ENCODE measurements at regions not wholly inside any gene's neighbourhood (a gene's known extent, or its start where the extent isn't known, plus 50 kb on each side); places are given as distances from the start of the nearest gene placed in this dataset.

DNA sequence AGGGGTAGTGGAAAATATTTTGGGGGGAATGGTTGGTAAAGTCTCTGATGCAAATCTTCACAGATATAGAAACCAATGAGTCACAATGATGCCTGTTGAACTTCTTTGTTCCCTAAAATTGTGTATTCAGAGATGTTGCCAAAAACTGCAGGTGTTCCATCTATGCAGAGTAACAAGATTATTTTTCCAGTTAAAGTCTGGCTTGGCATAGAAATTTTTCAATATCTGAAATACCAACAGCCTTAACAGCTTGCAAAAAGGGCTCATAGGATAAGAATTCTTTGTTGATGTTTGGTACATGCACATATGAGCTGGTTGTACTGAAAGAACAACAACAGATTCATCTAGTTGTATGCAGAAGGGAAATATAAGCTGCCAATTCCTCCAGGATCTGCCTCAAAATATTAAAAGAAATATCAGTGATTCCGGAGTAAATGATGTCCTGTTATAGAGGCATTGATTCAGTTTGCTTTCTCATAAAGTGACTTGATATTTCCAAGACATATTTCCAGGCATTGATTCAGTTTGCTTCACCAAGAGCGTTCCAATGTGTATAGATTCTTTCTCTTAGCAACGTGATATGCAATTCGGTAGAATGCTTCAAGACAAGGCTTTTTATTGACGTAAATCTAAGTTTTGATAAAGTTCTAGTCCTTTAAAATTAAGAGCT, 564.4 kb downstream of the TMA16 start:
- TF ChIP-seq, protein P1, sequence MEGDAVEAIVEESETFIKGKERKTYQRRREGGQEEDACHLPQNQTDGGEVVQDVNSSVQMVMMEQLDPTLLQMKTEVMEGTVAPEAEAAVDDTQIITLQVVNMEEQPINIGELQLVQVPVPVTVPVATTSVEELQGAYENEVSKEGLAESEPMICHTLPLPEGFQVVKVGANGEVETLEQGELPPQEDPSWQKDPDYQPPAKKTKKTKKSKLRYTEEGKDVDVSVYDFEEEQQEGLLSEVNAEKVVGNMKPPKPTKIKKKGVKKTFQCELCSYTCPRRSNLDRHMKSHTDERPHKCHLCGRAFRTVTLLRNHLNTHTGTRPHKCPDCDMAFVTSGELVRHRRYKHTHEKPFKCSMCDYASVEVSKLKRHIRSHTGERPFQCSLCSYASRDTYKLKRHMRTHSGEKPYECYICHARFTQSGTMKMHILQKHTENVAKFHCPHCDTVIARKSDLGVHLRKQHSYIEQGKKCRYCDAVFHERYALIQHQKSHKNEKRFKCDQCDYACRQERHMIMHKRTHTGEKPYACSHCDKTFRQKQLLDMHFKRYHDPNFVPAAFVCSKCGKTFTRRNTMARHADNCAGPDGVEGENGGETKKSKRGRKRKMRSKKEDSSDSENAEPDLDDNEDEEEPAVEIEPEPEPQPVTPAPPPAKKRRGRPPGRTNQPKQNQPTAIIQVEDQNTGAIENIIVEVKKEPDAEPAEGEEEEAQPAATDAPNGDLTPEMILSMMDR (IDR thresholded peaks at IDR 0.05; ENCODE audit: low read depth, low read length, missing control alignments): no peak
- no peak for DNase-seq
- in situ Hi-C loops (cut with HindIII; ENCODE audit: low pct_ligation_motif_present, low sequenced_read_pairs): no loop called here

DNA sequence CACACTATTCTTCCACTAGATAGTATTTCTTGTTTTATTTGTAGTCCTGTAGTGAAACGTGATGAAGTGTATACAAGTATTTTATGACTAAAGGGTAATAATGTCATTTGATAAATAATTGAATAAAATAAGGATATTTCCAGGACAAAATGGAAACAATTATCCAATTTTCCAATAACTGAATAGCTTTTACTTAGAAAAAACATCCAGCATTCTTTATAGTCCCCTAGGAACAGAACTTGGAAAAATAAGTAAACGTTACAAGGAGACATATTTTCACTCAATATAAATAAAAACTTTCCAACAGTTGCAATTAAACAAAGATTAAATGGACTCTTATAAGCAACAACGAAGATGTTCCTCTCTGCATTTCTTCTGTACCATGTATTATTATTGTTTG, 566.0 kb downstream of the TMA16 start:
- no peaks in the 10 kb centered on the region for H3K36me3 ChIP-seq (replicated peaks)
- no peak overlapping the region for H3K27ac ChIP-seq
- in situ Hi-C loops (cut with HindIII; ENCODE audit: low pct_ligation_motif_present, low sequenced_read_pairs): no loop called here
- no peaks in the 10 kb centered on the region for H3K27me3 ChIP-seq (replicated peaks)
- TF ChIP-seq, protein P1 (IDR thresholded peaks at IDR 0.05; ENCODE audit: low read depth, low read length, missing control alignments): no peak
- DNase-seq: no peak
- H3K4me3 ChIP-seq (ENCODE audit: low read depth, low read length): no peak overlapping the region

More for the DNA sequence above, 564.4 kb downstream of the TMA16 start:
- Histone ChIP-seq H3K4me3 (ENCODE audit: low read depth, low read length) (no peak overlapping the region), H3K27ac (no peak overlapping the region), H3K36me3 (replicated peaks) (no peaks in the 10 kb centered on the region), H3K27me3 (replicated peaks) (no peaks in the 10 kb centered on the region)

DNA sequence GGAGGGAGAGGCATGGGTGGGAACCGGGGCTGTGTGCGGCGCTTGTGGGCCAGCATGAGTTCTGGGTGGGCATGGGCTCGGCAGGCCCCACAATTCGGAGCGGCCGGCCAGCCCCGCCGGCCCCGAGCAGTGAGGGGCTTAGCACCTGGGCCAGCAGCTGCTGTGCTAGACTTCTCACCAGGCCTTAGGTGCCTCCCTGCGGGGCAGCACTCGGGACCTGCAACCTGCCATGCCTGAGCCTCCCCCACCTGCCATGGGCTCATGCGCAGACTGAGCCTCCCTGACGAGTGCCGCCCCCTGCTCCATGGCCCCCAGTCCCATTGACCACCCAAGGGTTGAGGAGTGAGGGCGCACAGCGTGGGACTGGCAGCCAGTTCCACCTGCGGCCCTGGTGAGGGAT, 573.9 kb downstream of the TMA16 start:
- no peaks in the 10 kb centered on the region for H3K36me3 ChIP-seq (replicated peaks)
- in situ Hi-C loops (cut with HindIII; ENCODE audit: low pct_ligation_motif_present, low sequenced_read_pairs): no loop called here

DNA sequence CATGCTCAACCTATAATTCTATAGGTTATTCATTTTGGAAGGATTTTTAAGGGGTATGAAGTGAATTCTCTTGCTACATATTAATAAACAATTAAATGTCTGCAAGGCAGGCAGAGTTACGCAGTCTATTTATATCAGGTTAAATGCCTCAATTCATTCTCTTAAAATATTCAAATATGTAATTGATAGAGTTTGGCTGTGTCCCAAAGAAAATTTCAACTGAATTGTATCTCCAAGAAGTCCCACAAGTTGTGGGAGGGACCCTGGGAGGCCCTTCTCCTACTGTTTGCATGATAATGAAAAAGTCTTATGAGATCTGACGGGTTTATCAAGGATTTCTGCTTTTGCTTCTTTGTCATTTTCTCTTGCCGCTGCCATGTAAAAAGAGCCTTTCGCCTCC, 576.1 kb downstream of the TMA16 start:
- no peak overlapping the region for H3K27ac ChIP-seq

More for the DNA sequence above, 573.9 kb downstream of the TMA16 start:
- no peak for DNase-seq
- H3K27me3 ChIP-seq (replicated peaks): no peaks in the 10 kb centered on the region
- H3K4me3 ChIP-seq (ENCODE audit: low read depth, low read length): no peak overlapping the region
- no peak overlapping the region for H3K27ac ChIP-seq
- TF ChIP-seq, protein P1 (IDR thresholded peaks at IDR 0.05; ENCODE audit: low read depth, low read length, missing control alignments): no peak

DNA sequence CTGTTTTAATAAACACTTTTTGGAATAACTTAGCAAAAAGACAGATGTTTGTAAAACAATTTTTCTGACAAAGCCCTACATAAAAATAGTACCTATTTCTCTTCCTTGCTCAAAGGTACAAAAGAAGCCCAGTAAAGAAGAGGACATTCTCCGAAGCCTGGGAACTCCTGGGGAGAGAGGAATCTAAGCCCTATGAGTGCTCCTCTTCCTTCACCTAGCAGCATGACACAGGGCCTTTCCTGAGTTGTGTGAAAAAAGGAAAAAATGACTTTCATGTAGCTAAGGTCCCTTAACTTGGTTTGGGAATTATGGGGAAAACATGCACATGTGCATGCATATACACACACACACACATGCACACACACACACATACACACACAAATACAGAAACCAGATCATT, 586.9 kb downstream of the TMA16 start:
- Histone ChIP-seq H3K4me3 (ENCODE audit: low read depth, low read length) (no peak overlapping the region), H3K27ac (no peak overlapping the region), H3K36me3 (replicated peaks) (no peaks in the 10 kb centered on the region), H3K27me3 (replicated peaks) (no peaks in the 10 kb centered on the region)
- no peak for DNase-seq
- TF ChIP-seq, protein P1 (IDR thresholded peaks at IDR 0.05; ENCODE audit: low read depth, low read length, missing control alignments): no peak
- in situ Hi-C loops (cut with HindIII; ENCODE audit: low pct_ligation_motif_present, low sequenced_read_pairs): no loop called here

More for the DNA sequence above, 576.1 kb downstream of the TMA16 start:
- TF ChIP-seq, protein P1 (IDR thresholded peaks at IDR 0.05; ENCODE audit: low read depth, low read length, missing control alignments): no peak
- Histone ChIP-seq H3K27me3 (replicated peaks) (no peaks in the 10 kb centered on the region), H3K4me3 (ENCODE audit: low read depth, low read length) (no peak overlapping the region), H3K36me3 (replicated peaks) (no peaks in the 10 kb centered on the region)
- in situ Hi-C loops (cut with HindIII; ENCODE audit: low pct_ligation_motif_present, low sequenced_read_pairs): no loop called here
- no peak for DNase-seq

DNA sequence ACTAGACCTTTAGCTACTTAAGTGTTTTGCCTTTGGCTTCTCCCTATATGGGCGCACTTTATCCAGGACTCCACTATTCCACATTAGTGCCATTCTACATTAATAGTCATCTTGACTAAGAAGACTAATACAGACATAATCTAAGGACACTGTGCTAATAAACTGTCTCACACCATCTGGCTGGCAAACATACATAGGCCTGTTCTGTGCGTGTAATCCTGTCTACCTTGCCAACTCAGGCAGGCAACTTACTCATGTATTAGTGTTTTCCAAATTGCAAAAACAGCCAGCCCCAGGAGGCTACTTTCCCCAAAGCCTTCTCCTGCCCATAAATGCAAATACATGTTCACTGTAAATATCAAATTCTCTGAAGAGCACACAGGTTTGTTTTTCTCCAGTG, 587.3 kb downstream of the TMA16 start:
- no peak for DNase-seq
- H3K27me3 ChIP-seq (replicated peaks): no peaks in the 10 kb centered on the region
- TF ChIP-seq, protein P1 (IDR thresholded peaks at IDR 0.05; ENCODE audit: low read depth, low read length, missing control alignments): no peak
- H3K27ac ChIP-seq: no peak overlapping the region
- no peaks in the 10 kb centered on the region for H3K36me3 ChIP-seq (replicated peaks)
- in situ Hi-C loops (cut with HindIII; ENCODE audit: low pct_ligation_motif_present, low sequenced_read_pairs): no loop called here
- H3K4me3 ChIP-seq (ENCODE audit: low read depth, low read length): no peak overlapping the region
